H9 (cell line): ENCODE measurements at regions not wholly inside any gene's neighbourhood (a gene's known extent, or its start where the extent isn't known, plus 50 kb on each side); places are given as distances from the start of the nearest gene placed in this dataset.

Source experiments
- DNase-seq: peaks from one replicate; pipeline ENCODE4 v3.0.0-alpha.2; 2017
- H2AFZ ChIP-seq: one replicate; pipeline ENCODE4 v1.6.1; 2013; ENCODE audit warnings: mild to moderate bottlenecking, low read length, control low read depth, moderate library complexity
- H2AK5ac ChIP-seq: 2 replicates; pipeline ENCODE4 v1.6.1; 2013; ENCODE audit warnings: low read length, control low read depth, mixed read lengths; ENCODE audit not compliant: insufficient read length
- H2BK120ac ChIP-seq: one replicate; pipeline ENCODE4 v1.6.1; 2013; ENCODE audit warnings: low read depth, mild to moderate bottlenecking, low read length, control low read depth, inconsistent platforms; ENCODE audit not compliant: poor library complexity, severe bottlenecking
- H2BK12ac ChIP-seq: 2 replicates; pipeline ENCODE4 v1.6.1; 2013; ENCODE audit warnings: low read length, control low read depth, mixed read lengths, low read depth; ENCODE audit not compliant: insufficient read length
- H2BK15ac ChIP-seq: 2 replicates; pipeline ENCODE4 v1.6.1; 2013; ENCODE audit warnings: low read depth, low read length, control low read depth
- H2BK20ac ChIP-seq: one replicate; pipeline ENCODE4 v1.6.1; 2013; ENCODE audit warnings: low read depth, mild to moderate bottlenecking, low read length, control low read depth, inconsistent platforms; ENCODE audit not compliant: poor library complexity, severe bottlenecking
- H2BK5ac ChIP-seq: 2 replicates; pipeline ENCODE4 v1.6.1; 2013; ENCODE audit warnings: low read length, control low read depth, mixed read lengths; ENCODE audit not compliant: insufficient read length
- H3K14ac ChIP-seq: 2 replicates; pipeline ENCODE4 v1.6.1; 2013; ENCODE audit warnings: low read length, control low read depth; ENCODE audit not compliant: insufficient read depth
- H3K18ac ChIP-seq: 2 replicates; pipeline ENCODE4 v1.6.1; 2013; ENCODE audit warnings: low read depth, mild to moderate bottlenecking, mixed read lengths, low read length, control low read depth; ENCODE audit not compliant: insufficient read length
- H3K23ac ChIP-seq: 2 replicates; pipeline ENCODE4 v1.6.1; 2013; ENCODE audit warnings: low read length, control low read depth, mixed read lengths, low read depth; ENCODE audit not compliant: insufficient read length
- H3K23me2 ChIP-seq: 2 replicates; pipeline ENCODE4 v1.6.1; 2013; ENCODE audit warnings: low read depth, mild to moderate bottlenecking, mixed read lengths, low read length, control low read depth; ENCODE audit not compliant: insufficient read length, poor library complexity, severe bottlenecking
- H3K27ac ChIP-seq: 2 replicates; pipeline ENCODE4 v1.5.1; 2013; ENCODE audit warnings: low read length, control low read depth, mixed read lengths, low read depth; ENCODE audit not compliant: insufficient read length
- H3K27me3 ChIP-seq: 2 replicates; pipeline ENCODE4 v1.6.1; 2013; ENCODE audit warnings: low read length, control low read depth, inconsistent platforms; ENCODE audit not compliant: insufficient read depth
- H3K4ac ChIP-seq: 2 replicates; pipeline ENCODE4 v1.6.1; 2013; ENCODE audit warnings: low read depth, mild to moderate bottlenecking, control low read depth, inconsistent platforms, low read length, moderate library complexity
- H3K4me1 ChIP-seq: 2 replicates; pipeline ENCODE4 v1.6.1; 2013; ENCODE audit warnings: low read length, control low read depth, inconsistent platforms; ENCODE audit not compliant: insufficient read depth
- H3K4me2 ChIP-seq: 2 replicates; pipeline ENCODE4 v1.6.1; 2013; ENCODE audit warnings: low read length, control low read depth, mixed read lengths; ENCODE audit not compliant: insufficient read length, insufficient read depth
- H3K56ac ChIP-seq: 2 replicates; pipeline ENCODE4 v1.6.1; 2013; ENCODE audit warnings: low read depth, mild to moderate bottlenecking, mixed read lengths, low read length, control low read depth; ENCODE audit not compliant: insufficient read length
- H3K79me1 ChIP-seq: 2 replicates; pipeline ENCODE4 v1.6.1; 2013; ENCODE audit warnings: low read depth, mild to moderate bottlenecking, moderate library complexity, low read length, control low read depth, inconsistent platforms; ENCODE audit not compliant: insufficient read depth, poor library complexity, severe bottlenecking
- H3K79me2 ChIP-seq: 2 replicates; pipeline ENCODE4 v1.6.1; 2013; ENCODE audit warnings: low read length, control low read depth, inconsistent platforms; ENCODE audit not compliant: insufficient read depth
- H3K9ac ChIP-seq: 2 replicates; pipeline ENCODE4 v1.6.1; 2013; ENCODE audit warnings: low read length, control low read depth, mixed read lengths; ENCODE audit not compliant: insufficient read length; ENCODE audit errors: extremely low read depth
- H3K9me3 ChIP-seq: one replicate; pipeline ENCODE4 v1.6.1; 2013; ENCODE audit warnings: low read depth, low read length, inconsistent platforms; ENCODE audit not compliant: control insufficient read depth
- H3T11ph ChIP-seq: one replicate; pipeline ENCODE4 v1.6.1; 2013; ENCODE audit warnings: mild to moderate bottlenecking, low read length, control low read depth, inconsistent platforms
- H4K20me1 ChIP-seq: one replicate; pipeline ENCODE4 v1.6.1; 2013; ENCODE audit not compliant: control insufficient read depth, insufficient read length, insufficient read depth
- H4K5ac ChIP-seq: 2 replicates; pipeline ENCODE4 v1.6.1; 2013; ENCODE audit warnings: low read depth, mild to moderate bottlenecking, mixed read lengths, low read length, control low read depth; ENCODE audit not compliant: insufficient read length
- H4K8ac ChIP-seq: replicated peaks from 2 replicates; pipeline ENCODE4 v1.6.1; 2013; ENCODE audit warnings: low read length, control low read depth, mixed read lengths, low read depth; ENCODE audit not compliant: insufficient read length
- H4K91ac ChIP-seq: 2 replicates; pipeline ENCODE4 v1.6.1; 2013; ENCODE audit warnings: low read depth, mild to moderate bottlenecking, moderate library complexity, mixed read lengths, low read length, control low read depth; ENCODE audit not compliant: insufficient read length
- H3K27ac Mint-ChIP-seq, 3 experiments: 2 replicates in 2 of 3; 3 replicates in 1 of 3; pipeline ENCODE4 v1.8.0; 2020 to 2021; ENCODE audit warnings: mixed read lengths in 3 of 3, mild to moderate bottlenecking in 1 of 3, moderate library complexity in 1 of 3
- H3K27me3 Mint-ChIP-seq: 2 replicates; pipeline ENCODE4 v1.8.0; 2021; ENCODE audit warnings: low read depth, mild to moderate bottlenecking, moderate library complexity, mixed read lengths
- H3K36me3 Mint-ChIP-seq, 3 experiments: 2 replicates in 2 of 3; 3 replicates in 1 of 3; pipeline ENCODE4 v1.8.0; 2020 to 2021; ENCODE audit warnings: low read depth in 3 of 3, mixed read lengths in 3 of 3; ENCODE audit not compliant: insufficient read depth in 1 of 3
- H3K4me1 Mint-ChIP-seq, 2 experiments: 2 replicates each; pipeline ENCODE4 v1.8.0; 2020; ENCODE audit warnings: mixed read lengths in 2 of 2
- H3K4me3 Mint-ChIP-seq, 2 experiments: 2 replicates in 1 of 2; 3 replicates in 1 of 2; pipeline ENCODE4 v1.8.0; 2020 to 2021; ENCODE audit warnings: mild to moderate bottlenecking in 2 of 2, mixed read lengths in 2 of 2, moderate library complexity in 1 of 2
- H3K9me3 Mint-ChIP-seq, 2 experiments: 2 replicates in 1 of 2; 3 replicates in 1 of 2; pipeline ENCODE4 v1.8.0; 2020; ENCODE audit warnings: mild to moderate bottlenecking in 2 of 2, mixed read lengths in 2 of 2, moderate library complexity in 1 of 2
- WGBS: extraction: QIAGEN DNeasy Blood & Tissue Kit; methylation state at CpG from one replicate; pipeline ENCODE4 v1.1.7; 2013; ENCODE audit warnings: missing lambda C conversion rate, low lambda C conversion rate, mixed read lengths; ENCODE audit not compliant: insufficient read length; ENCODE audit errors: extremely low coverage; 5-methylcytosine and 5-hydroxymethylcytosine counted together
- TF ChIP-seq, protein P1 (sequence below): fragments of 200-600 bp; sonication (generic); conservative IDR thresholded peaks from 3 replicates; pipeline ENCODE4 v1.8.0; 2021; ENCODE audit warnings: antibody characterized with exemption, mild to moderate bottlenecking

DNA sequence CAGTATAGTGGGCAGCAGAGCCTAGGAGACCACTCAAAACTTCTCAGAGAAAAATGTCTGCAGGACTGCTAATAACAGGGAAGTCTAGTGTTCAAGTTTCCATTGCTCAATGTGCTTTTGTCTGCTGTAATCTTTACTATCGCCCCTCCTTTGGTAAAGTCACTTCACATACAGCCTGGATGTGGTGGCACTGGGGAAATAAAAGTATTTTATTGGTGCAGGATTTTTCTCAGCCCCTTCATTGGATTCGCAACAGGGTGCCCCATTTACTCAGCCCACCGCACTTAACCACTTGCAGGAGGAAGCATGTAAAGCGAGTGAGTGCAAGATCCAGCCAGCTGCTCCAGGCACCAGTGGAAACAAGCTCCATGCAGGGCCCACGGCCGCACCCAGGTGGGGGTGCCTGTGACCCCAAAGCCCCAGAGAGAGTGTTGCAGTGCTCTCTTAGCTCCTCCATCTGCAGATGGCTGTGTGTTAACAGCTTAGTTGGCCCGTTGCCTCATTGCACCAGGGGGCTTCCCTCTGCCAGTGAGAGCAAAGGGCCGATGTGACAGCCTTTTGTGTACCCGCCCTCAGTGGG, 163.5 kb upstream of the TMEM72 start:
- no peak overlapping the region for H2BK20ac ChIP-seq
- H4K91ac ChIP-seq, result no peak overlapping the region
- Mint-ChIP-seq H3K4me1 (no peaks in the 10 kb centered on the region), H3K27ac (no peak overlapping the region), H3K27me3 (peaks cover 4% of the 10 kb centered on the region; the same call in 1 of the 2 replicates), H3K36me3 (peaks cover 0 to 7% (median 0%) of the 10 kb centered on the region in 3 experiments; a peak in 1 of 7 replicates), H3K4me3 (no peak overlapping the region), H3K9me3 (peaks cover 5 to 6% of the 10 kb centered on the region in 2 experiments; a peak in 3 of 5 replicates)
- H2AFZ ChIP-seq, result no peak overlapping the region
- TF ChIP-seq, protein P1, sequence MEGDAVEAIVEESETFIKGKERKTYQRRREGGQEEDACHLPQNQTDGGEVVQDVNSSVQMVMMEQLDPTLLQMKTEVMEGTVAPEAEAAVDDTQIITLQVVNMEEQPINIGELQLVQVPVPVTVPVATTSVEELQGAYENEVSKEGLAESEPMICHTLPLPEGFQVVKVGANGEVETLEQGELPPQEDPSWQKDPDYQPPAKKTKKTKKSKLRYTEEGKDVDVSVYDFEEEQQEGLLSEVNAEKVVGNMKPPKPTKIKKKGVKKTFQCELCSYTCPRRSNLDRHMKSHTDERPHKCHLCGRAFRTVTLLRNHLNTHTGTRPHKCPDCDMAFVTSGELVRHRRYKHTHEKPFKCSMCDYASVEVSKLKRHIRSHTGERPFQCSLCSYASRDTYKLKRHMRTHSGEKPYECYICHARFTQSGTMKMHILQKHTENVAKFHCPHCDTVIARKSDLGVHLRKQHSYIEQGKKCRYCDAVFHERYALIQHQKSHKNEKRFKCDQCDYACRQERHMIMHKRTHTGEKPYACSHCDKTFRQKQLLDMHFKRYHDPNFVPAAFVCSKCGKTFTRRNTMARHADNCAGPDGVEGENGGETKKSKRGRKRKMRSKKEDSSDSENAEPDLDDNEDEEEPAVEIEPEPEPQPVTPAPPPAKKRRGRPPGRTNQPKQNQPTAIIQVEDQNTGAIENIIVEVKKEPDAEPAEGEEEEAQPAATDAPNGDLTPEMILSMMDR, result no peak
- no peak overlapping the region for H3K27ac ChIP-seq
- H3K56ac ChIP-seq, result no peak overlapping the region
- H3K9me3 ChIP-seq, result no peaks in the 10 kb centered on the region
- no peak overlapping the region; the same call in 1 of the 2 replicates for H3K14ac ChIP-seq
- H3K4ac ChIP-seq, result no peak overlapping the region
- WGBS, result no CpG with 5 or more reads among the region's 9 CpGs
- no peak overlapping the region for H2BK15ac ChIP-seq
- no peak overlapping the region for H3K18ac ChIP-seq
- no peaks in the 10 kb centered on the region for H3K23me2 ChIP-seq
- no peaks in the 10 kb centered on the region for H3K79me2 ChIP-seq
- DNase-seq, result no peak
- no peaks in the 10 kb centered on the region for H3K27me3 ChIP-seq
- no peak overlapping the region for H2AK5ac ChIP-seq
- H2BK12ac ChIP-seq, result no peak overlapping the region
- no peaks in the 10 kb centered on the region for H3K4me1 ChIP-seq
- no peak overlapping the region for H2BK120ac ChIP-seq
- H4K8ac ChIP-seq, result no peak overlapping the region
- H4K5ac ChIP-seq, result no peak overlapping the region
- no peak overlapping the region for H3K4me2 ChIP-seq
- no peak overlapping the region for H3T11ph ChIP-seq
- H2BK5ac ChIP-seq, result no peak overlapping the region
- H3K79me1 ChIP-seq, result no peaks in the 10 kb centered on the region
- no peak overlapping the region for H3K9ac ChIP-seq
- H3K23ac ChIP-seq, result no peak overlapping the region
- H4K20me1 ChIP-seq, result no peaks in the 10 kb centered on the region
